HUES6 (cell line): ENCODE measurements at regions not wholly inside any gene's neighbourhood (a gene's known extent, or its start where the extent isn't known, plus 50 kb on each side); places are given as distances from the start of the nearest gene placed in this dataset.

Experiments
- H3K27ac ChIP-seq: 2 replicates; pipeline ENCODE4 v1.7.0; 2013; ENCODE audit warnings: low read depth, mild to moderate bottlenecking, low read length, inconsistent platforms
- H3K27me3 ChIP-seq: 2 replicates; pipeline ENCODE4 v1.6.1; 2013; ENCODE audit warnings: low read length; ENCODE audit not compliant: control insufficient read depth, insufficient read depth
- H3K36me3 ChIP-seq: 2 replicates; pipeline ENCODE4 v1.6.1; 2013; ENCODE audit warnings: low read length; ENCODE audit not compliant: control insufficient read depth, insufficient read depth
- H3K4me1 ChIP-seq: 2 replicates; pipeline ENCODE4 v1.6.1; 2013; ENCODE audit warnings: low read length; ENCODE audit not compliant: control insufficient read depth, insufficient read depth
- H3K4me3 ChIP-seq: 2 replicates; pipeline ENCODE4 v1.5.1; 2013; ENCODE audit warnings: low read depth, low read length
- H3K9ac ChIP-seq: one replicate; pipeline ENCODE4 v1.6.1; 2013; ENCODE audit warnings: mild to moderate bottlenecking, low read length
- H3K9me3 ChIP-seq: 2 replicates; pipeline ENCODE4 v1.6.1; 2013; ENCODE audit warnings: low read depth, low read length; ENCODE audit not compliant: control insufficient read depth, insufficient read depth

GRCh38 chr2:41448221-41448620 is 599.6 kb upstream of the PKDCC start:
- no peak overlapping the region for H3K27ac ChIP-seq
- no peaks in the 10 kb centered on the region for H3K9me3 ChIP-seq
- H3K36me3 ChIP-seq, result no peaks in the 10 kb centered on the region
- H3K4me1 ChIP-seq, result no peaks in the 10 kb centered on the region
- H3K9ac ChIP-seq, result no peak overlapping the region
- H3K27me3 ChIP-seq, result no peaks in the 10 kb centered on the region
- no peak overlapping the region for H3K4me3 ChIP-seq

GRCh38 chr2:41457026-41457425 is 590.8 kb upstream of the PKDCC start:
- Histone ChIP-seq H3K4me1 (no peaks in the 10 kb centered on the region), H3K27me3 (no peaks in the 10 kb centered on the region), H3K36me3 (no peaks in the 10 kb centered on the region), H3K9ac (no peak overlapping the region), H3K4me3 (no peak overlapping the region), H3K27ac (no peak overlapping the region), H3K9me3 (no peaks in the 10 kb centered on the region)

- Histone ChIP-seq H3K27ac (no peak overlapping the region), H3K27me3 (no peaks in the 10 kb centered on the region), H3K9ac (no peak overlapping the region), H3K4me1 (no peaks in the 10 kb centered on the region), H3K36me3 (no peaks in the 10 kb centered on the region), H3K9me3 (no peaks in the 10 kb centered on the region), H3K4me3 (no peak overlapping the region)
These were observed 587.2 kb upstream of the PKDCC start for GRCh38 chr2:41460661-41461060.

DNA sequence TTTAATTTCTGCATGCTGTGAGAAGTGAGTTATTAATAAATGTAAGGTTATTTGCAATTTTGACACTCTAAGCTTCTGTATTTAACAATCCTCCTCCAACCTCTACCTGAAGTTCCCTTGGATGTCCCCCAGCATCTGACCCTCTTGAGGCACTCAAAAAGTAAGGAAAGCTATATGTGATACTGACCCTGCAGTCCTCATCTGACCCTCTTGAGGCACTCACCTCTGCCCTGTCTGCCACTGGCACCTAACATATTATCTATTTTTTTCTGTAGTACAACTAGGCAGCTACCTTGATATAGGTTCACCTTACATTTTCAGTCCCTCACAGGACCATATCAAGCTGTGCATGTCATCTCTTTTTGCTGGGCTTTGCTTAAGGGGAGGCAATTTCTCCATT is 583.4 kb upstream of the PKDCC start:
- H3K36me3 ChIP-seq, result no peaks in the 10 kb centered on the region
- H3K27ac ChIP-seq, result no peak overlapping the region
- no peaks in the 10 kb centered on the region for H3K27me3 ChIP-seq
- H3K4me3 ChIP-seq, result no peak overlapping the region
- no peaks in the 10 kb centered on the region for H3K9me3 ChIP-seq
- H3K4me1 ChIP-seq, result no peaks in the 10 kb centered on the region
- H3K9ac ChIP-seq, result no peak overlapping the region

GRCh38 chr2:41475959-41476358 is 571.9 kb upstream of the PKDCC start:
- no peaks in the 10 kb centered on the region for H3K27me3 ChIP-seq
- H3K27ac ChIP-seq, result no peak overlapping the region
- H3K9me3 ChIP-seq, result peaks cover 12% of the 10 kb centered on the region
- H3K9ac ChIP-seq, result no peak overlapping the region
- no peaks in the 10 kb centered on the region for H3K36me3 ChIP-seq
- no peaks in the 10 kb centered on the region for H3K4me1 ChIP-seq
- no peak overlapping the region for H3K4me3 ChIP-seq

GRCh38 chr2:41482659-41483058 is 565.2 kb upstream of the PKDCC start:
- Histone ChIP-seq H3K27ac (no peak overlapping the region), H3K36me3 (no peaks in the 10 kb centered on the region), H3K4me1 (no peaks in the 10 kb centered on the region), H3K27me3 (no peaks in the 10 kb centered on the region), H3K9me3 (no peaks in the 10 kb centered on the region), H3K4me3 (no peak overlapping the region), H3K9ac (no peak overlapping the region)

GRCh38 chr2:41483226-41483625 is 564.6 kb upstream of the PKDCC start:
- Histone ChIP-seq H3K4me1 (no peaks in the 10 kb centered on the region), H3K9ac (no peak overlapping the region), H3K27me3 (no peaks in the 10 kb centered on the region), H3K36me3 (no peaks in the 10 kb centered on the region), H3K4me3 (no peak overlapping the region), H3K9me3 (no peaks in the 10 kb centered on the region), H3K27ac (no peak overlapping the region)

DNA sequence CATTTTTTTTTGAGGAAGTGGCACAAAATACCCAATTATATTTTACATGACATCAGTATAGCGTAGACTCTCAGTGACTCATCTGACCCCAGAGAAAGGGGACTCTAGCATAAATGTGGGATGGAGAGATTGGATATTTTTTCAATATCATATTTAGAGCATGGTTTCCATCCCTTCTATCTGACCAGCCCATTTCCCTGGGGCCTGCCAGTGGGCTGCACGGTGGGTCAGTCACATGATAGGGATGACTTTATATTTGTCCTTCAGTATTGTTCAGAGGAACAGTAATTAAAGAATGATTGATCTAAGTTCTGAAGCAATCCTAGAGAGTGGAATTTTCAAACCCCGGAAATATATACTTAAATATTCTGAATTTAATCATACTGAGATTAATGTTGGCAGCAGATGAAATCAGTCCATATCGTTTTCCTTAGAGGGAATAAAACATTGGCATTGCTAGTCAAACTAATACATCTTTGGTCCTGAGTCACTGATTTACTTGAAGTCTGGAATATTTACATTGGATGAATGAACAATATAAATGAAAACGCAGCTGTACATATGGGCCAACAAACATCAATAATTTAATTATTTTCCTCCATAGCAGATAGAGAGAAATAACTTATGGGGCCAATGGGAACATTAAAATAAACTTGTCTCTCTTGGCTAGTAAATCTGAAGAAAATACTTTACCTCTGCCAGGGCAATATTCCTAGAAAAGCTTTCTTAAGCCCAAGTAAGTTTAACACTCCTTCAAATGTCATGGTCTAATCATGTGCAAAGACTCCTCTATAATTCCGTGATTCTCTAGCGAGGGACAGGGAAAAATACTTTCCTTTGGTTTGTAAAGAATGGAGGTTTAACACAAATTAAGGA is 563.6 kb upstream of the PKDCC start:
- no peaks in the 10 kb centered on the region for H3K27me3 ChIP-seq
- no peak overlapping the region for H3K27ac ChIP-seq
- H3K9ac ChIP-seq, result no peak overlapping the region
- H3K36me3 ChIP-seq, result no peaks in the 10 kb centered on the region
- no peaks in the 10 kb centered on the region for H3K4me1 ChIP-seq
- no peaks in the 10 kb centered on the region for H3K9me3 ChIP-seq
- no peak overlapping the region for H3K4me3 ChIP-seq

GRCh38 chr2:41484858-41485234 is 563.0 kb upstream of the PKDCC start:
- H3K9me3 ChIP-seq, result no peaks in the 10 kb centered on the region
- no peak overlapping the region for H3K4me3 ChIP-seq

GRCh38 chr2:41486948-41487347 is 560.9 kb upstream of the PKDCC start:
- Histone ChIP-seq H3K27ac (no peak overlapping the region), H3K9me3 (peaks cover 2% of the 10 kb centered on the region; the same call in 1 of the 2 replicates), H3K9ac (no peak overlapping the region), H3K4me1 (no peaks in the 10 kb centered on the region), H3K27me3 (no peaks in the 10 kb centered on the region), H3K4me3 (no peak overlapping the region), H3K36me3 (no peaks in the 10 kb centered on the region)

More at GRCh38 chr2:41484858-41485234, 563.0 kb upstream of the PKDCC start:
- Histone ChIP-seq H3K36me3 (no peaks in the 10 kb centered on the region), H3K9ac (no peak overlapping the region), H3K27ac (no peak overlapping the region), H3K4me1 (no peaks in the 10 kb centered on the region), H3K27me3 (no peaks in the 10 kb centered on the region)

DNA sequence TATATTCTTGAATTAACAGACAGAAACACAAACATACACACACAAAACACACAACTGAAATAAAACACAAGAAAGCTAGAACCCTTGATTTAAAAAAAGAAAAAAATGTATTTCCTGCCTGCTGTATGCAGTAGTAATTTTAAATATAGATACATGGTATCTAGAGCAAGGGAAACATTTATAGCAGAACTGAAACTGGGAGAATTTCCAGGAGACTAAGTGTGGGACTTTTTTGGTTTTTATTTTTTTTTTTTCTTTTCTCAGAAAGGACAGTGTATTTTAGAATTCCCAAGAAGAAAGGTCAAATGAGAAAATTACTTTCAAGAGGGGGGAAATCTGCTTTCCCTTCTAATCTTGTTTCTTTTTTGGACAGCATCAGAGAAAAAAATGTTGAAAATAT is 558.9 kb upstream of the PKDCC start:
- Histone ChIP-seq H3K9ac (no peak overlapping the region), H3K4me3 (no peak overlapping the region), H3K27ac (no peak overlapping the region), H3K27me3 (no peaks in the 10 kb centered on the region), H3K9me3 (peaks cover 15% of the 10 kb centered on the region), H3K4me1 (no peaks in the 10 kb centered on the region), H3K36me3 (no peaks in the 10 kb centered on the region)
